ENCODE measurements at regions not wholly inside any gene's neighbourhood (a gene's known extent, or its start where the extent isn't known, plus 50 kb on each side); places are given as distances from the start of the nearest gene placed in this dataset.

DNA sequence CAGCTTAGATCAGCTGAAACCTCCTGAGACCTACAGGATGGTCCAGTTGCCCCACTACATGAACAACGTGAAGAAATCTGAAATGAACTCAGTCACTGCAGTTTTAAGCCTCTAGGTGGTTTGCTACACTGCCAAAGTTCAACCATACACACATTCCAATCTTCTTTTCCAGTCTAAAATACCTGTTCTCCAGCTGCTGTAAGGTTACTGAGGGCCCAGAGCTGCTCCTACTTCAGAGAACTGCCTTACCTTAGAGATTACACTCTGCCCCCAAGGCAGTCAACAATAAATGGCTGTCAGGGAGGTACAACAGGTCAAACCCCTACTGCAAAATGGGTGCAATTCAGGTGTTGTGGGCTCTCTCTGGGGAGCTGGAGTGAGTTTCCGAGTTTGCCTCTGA, 154.1 kb upstream of the MIR17HG start:
- no peak overlapping the region for H3K4me3 ChIP-seq (ENCODE audit: low read depth in 1 of 3, low read length in 3 of 3)
- FAIRE-seq: no peak
- no peaks in the 10 kb centered on the region for H3K36me3 ChIP-seq (ENCODE audit: control insufficient read depth in 3 of 3, insufficient read depth in 2 of 3, low read depth in 1 of 3, low read length in 3 of 3)
- 50 to 65% (median 62%) methylated on average over 2 of the region's 2 CpGs for WGBS, 3 donors
- H3K27ac ChIP-seq (ENCODE audit: low read depth in 1 of 3, low read length in 2 of 3): no peak overlapping the region
- H3K9me3 ChIP-seq (ENCODE audit: control insufficient read depth in 2 of 2, insufficient read depth in 1 of 2, low read depth in 1 of 2, low read length in 1 of 2): no peaks in the 10 kb centered on the region
- no peaks in the 10 kb centered on the region for H3K4me1 ChIP-seq (ENCODE audit: control insufficient read depth in 3 of 3, insufficient read depth in 2 of 3, low read depth in 1 of 3, low read length in 2 of 3)
- DNase-seq: no peak
- no peaks in the 10 kb centered on the region for H3K27me3 ChIP-seq (ENCODE audit: control insufficient read depth in 3 of 3, insufficient read depth in 3 of 3, low read length in 3 of 3)

DNA sequence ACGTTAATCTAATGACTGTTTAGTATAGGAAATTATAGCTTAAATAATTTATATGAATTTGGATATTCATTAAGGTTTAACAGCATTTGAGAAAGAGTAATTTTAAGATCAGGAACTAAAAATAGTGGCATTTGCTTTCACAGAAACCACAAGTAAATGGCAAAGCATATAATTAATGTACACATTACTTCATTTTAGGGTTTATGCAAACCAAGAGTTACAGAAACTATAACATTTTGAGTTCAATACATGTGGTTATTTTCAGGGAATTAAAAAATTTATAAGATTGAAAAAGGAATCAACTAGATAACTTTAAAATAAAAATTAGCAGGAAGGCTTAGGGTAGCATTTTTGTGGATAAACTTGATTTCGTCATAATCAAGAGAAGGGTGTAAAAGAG, 151.7 kb upstream of the MIR17HG start:
- Histone ChIP-seq H3K4me3 (ENCODE audit: low read depth in 1 of 3, low read length in 3 of 3) (no peak overlapping the region), H3K27ac (ENCODE audit: low read depth in 1 of 3, low read length in 2 of 3) (no peak overlapping the region), H3K9me3 (ENCODE audit: control insufficient read depth in 2 of 2, insufficient read depth in 1 of 2, low read depth in 1 of 2, low read length in 1 of 2) (no peaks in the 10 kb centered on the region), H3K27me3 (ENCODE audit: control insufficient read depth in 3 of 3, insufficient read depth in 3 of 3, low read length in 3 of 3) (no peaks in the 10 kb centered on the region), H3K4me1 (ENCODE audit: control insufficient read depth in 3 of 3, insufficient read depth in 2 of 3, low read depth in 1 of 3, low read length in 2 of 3) (no peaks in the 10 kb centered on the region), H3K36me3 (ENCODE audit: control insufficient read depth in 3 of 3, insufficient read depth in 2 of 3, low read depth in 1 of 3, low read length in 3 of 3) (no peaks in the 10 kb centered on the region)
- WGBS, 3 donors: 71 to 79% (median 79%) methylated on average over 2 of the region's 2 CpGs
- DNase-seq (no peak), FAIRE-seq (no peak)

DNA sequence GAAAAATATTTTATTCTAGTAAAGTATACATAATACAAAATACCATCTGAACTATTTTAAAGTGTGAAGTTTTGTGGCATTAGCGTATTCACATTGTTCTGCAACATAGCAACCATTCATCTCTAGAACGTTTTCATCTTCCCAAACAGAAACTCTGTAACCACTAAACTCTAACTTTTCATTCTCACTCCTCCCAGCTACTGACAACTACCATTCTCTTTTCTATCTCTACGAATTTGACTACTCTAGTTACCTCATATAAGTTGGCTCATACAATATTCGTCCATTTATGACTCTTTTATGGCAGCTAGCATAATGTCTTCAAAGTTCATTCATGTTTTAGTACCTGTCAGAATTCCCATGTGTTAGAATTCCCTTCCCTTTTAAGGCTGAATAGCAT, 150.5 kb upstream of the MIR17HG start:
- 36 to 51% (median 40%) methylated on average over 4 of the region's 4 CpGs for WGBS, 3 donors
- Histone ChIP-seq H3K27me3 (ENCODE audit: control insufficient read depth in 3 of 3, insufficient read depth in 3 of 3, low read length in 3 of 3) (no peaks in the 10 kb centered on the region), H3K4me1 (ENCODE audit: control insufficient read depth in 3 of 3, insufficient read depth in 2 of 3, low read depth in 1 of 3, low read length in 2 of 3) (no peaks in the 10 kb centered on the region), H3K36me3 (ENCODE audit: control insufficient read depth in 3 of 3, insufficient read depth in 2 of 3, low read depth in 1 of 3, low read length in 3 of 3) (no peaks in the 10 kb centered on the region), H3K9me3 (ENCODE audit: control insufficient read depth in 2 of 2, insufficient read depth in 1 of 2, low read depth in 1 of 2, low read length in 1 of 2) (no peaks in the 10 kb centered on the region), H3K27ac (ENCODE audit: low read depth in 1 of 3, low read length in 2 of 3) (no peak overlapping the region), H3K4me3 (ENCODE audit: low read depth in 1 of 3, low read length in 3 of 3) (no peak overlapping the region)
- DNase-seq (peak in 1 of 2 donors; percentile 15), FAIRE-seq (no peak)

DNA sequence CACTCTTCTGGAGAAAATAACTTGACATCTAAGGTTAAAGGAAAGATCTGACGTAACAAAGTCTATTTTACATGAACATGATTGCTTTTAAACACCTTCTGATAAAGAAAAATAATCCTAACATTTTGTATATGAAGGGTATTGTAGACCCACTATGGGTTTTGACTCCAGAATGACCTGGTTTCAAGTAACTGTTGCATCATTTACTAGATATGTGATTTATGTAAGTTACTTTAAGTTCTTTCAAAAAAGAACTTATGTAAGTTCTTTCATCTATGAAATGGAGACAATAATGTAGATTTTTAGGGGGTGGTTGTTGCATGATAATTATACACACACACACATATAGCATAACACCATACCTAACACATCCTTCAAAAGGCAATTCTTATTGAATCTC, 147.6 kb upstream of the MIR17HG start:
- 79 to 88% (median 80%) methylated on average over 1 of the region's 1 CpG for WGBS, 3 donors
- no peaks in the 10 kb centered on the region for H3K4me1 ChIP-seq (ENCODE audit: control insufficient read depth in 3 of 3, insufficient read depth in 2 of 3, low read depth in 1 of 3, low read length in 2 of 3)
- no peaks in the 10 kb centered on the region for H3K9me3 ChIP-seq (ENCODE audit: control insufficient read depth in 2 of 2, insufficient read depth in 1 of 2, low read depth in 1 of 2, low read length in 1 of 2)
- H3K27me3 ChIP-seq (ENCODE audit: control insufficient read depth in 3 of 3, insufficient read depth in 3 of 3, low read length in 3 of 3): no peaks in the 10 kb centered on the region
- no peak for FAIRE-seq
- no peaks in the 10 kb centered on the region for H3K36me3 ChIP-seq (ENCODE audit: control insufficient read depth in 3 of 3, insufficient read depth in 2 of 3, low read depth in 1 of 3, low read length in 3 of 3)
- DNase-seq: no peak
- H3K27ac ChIP-seq (ENCODE audit: low read depth in 1 of 3, low read length in 2 of 3): no peak overlapping the region
- no peak overlapping the region for H3K4me3 ChIP-seq (ENCODE audit: low read depth in 1 of 3, low read length in 3 of 3)

DNA sequence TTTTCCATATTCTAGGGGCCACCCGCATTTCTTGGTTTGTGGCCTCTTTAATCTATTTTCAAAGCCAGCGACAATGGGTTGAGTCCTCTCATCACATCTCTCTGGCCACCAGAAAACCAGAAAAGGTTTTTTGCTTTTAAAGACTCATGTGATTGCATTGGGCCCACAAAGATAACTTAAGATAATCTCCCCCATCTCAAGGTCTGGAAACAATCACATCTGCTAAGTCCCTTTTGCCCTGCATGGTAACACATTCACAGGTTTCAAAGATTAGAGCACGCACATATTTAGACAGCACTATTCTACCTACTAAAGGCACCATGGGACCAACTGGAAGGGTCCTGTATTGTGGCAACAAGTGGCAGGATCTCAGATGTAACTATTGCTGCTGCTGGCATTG, 147.0 kb upstream of the MIR17HG start:
- Histone ChIP-seq H3K27ac (ENCODE audit: low read depth in 1 of 3, low read length in 2 of 3) (no peak overlapping the region), H3K27me3 (ENCODE audit: control insufficient read depth in 3 of 3, insufficient read depth in 3 of 3, low read length in 3 of 3) (no peaks in the 10 kb centered on the region), H3K4me3 (ENCODE audit: low read depth in 1 of 3, low read length in 3 of 3) (no peak overlapping the region), H3K4me1 (ENCODE audit: control insufficient read depth in 3 of 3, insufficient read depth in 2 of 3, low read depth in 1 of 3, low read length in 2 of 3) (no peaks in the 10 kb centered on the region), H3K36me3 (ENCODE audit: control insufficient read depth in 3 of 3, insufficient read depth in 2 of 3, low read depth in 1 of 3, low read length in 3 of 3) (no peaks in the 10 kb centered on the region), H3K9me3 (ENCODE audit: control insufficient read depth in 2 of 2, insufficient read depth in 1 of 2, low read depth in 1 of 2, low read length in 1 of 2) (no peaks in the 10 kb centered on the region)
- 66 to 82% (median 75%) methylated on average over 3 of the region's 3 CpGs for WGBS, 3 donors
- DNase-seq: no peak
- FAIRE-seq: no peak

DNA sequence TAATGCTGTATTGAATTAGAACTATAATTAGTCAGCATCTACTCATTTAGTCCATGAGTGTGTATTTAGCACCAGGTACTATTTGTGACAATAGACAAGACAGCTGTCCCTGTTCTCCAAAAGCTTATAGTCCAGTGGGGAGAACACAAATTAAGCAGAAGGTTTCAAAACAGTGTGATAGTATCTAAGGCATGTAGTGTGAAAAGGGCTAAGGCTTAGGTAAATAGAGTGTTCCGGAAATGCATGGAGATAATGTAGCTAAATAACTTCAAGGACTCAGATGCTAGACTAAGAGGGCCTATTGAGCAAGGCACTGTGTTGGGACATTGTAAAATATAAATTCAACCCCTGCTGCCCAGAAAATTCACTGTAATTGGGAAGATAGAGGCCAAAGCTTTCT, 144.1 kb upstream of the MIR17HG start:
- FAIRE-seq: no peak
- WGBS, 3 donors: 56 to 81% (median 65%) methylated on average over 1 of the region's 1 CpG
- H3K9me3 ChIP-seq (ENCODE audit: control insufficient read depth in 2 of 2, insufficient read depth in 1 of 2, low read depth in 1 of 2, low read length in 1 of 2): no peaks in the 10 kb centered on the region

DNA sequence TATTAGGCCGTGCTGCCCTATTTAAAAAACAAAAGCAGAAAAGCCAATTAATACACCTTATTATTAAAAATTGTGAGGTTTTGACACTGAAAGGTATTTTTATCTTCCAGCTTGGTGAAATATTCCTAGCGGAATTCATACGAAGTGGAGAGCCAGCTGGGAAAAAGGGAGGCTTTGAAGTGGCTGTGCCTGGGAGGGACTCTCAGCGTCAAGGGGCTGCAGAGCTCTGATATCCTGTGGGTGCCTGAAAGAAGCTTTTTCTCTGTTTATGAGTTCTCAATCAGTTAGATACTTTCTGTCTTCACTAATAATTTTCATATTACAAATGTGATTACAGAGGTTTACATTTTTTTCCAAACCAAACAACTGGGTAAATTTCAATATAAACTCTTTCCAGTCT, 140.2 kb upstream of the MIR17HG start:
- Histone ChIP-seq H3K36me3 (ENCODE audit: control insufficient read depth in 3 of 3, insufficient read depth in 2 of 3, low read depth in 1 of 3, low read length in 3 of 3) (no peaks in the 10 kb centered on the region), H3K4me1 (ENCODE audit: control insufficient read depth in 3 of 3, insufficient read depth in 2 of 3, low read depth in 1 of 3, low read length in 2 of 3) (no peaks in the 10 kb centered on the region), H3K4me3 (ENCODE audit: low read depth in 1 of 3, low read length in 3 of 3) (no peak overlapping the region), H3K27me3 (ENCODE audit: control insufficient read depth in 3 of 3, insufficient read depth in 3 of 3, low read length in 3 of 3) (no peaks in the 10 kb centered on the region), H3K9me3 (ENCODE audit: control insufficient read depth in 2 of 2, insufficient read depth in 1 of 2, low read depth in 1 of 2, low read length in 1 of 2) (no peaks in the 10 kb centered on the region), H3K27ac (ENCODE audit: low read depth in 1 of 3, low read length in 2 of 3) (no peak overlapping the region)
- DNase-seq (no peak), FAIRE-seq (no peak)
- WGBS, 3 donors: 68 to 80% (median 76%) methylated on average over 4 of the region's 4 CpGs

More for the DNA sequence above, 144.1 kb upstream of the MIR17HG start:
- H3K4me3 ChIP-seq (ENCODE audit: low read depth in 1 of 3, low read length in 3 of 3): no peak overlapping the region
- DNase-seq: no peak
- no peaks in the 10 kb centered on the region for H3K36me3 ChIP-seq (ENCODE audit: control insufficient read depth in 3 of 3, insufficient read depth in 2 of 3, low read depth in 1 of 3, low read length in 3 of 3)
- no peaks in the 10 kb centered on the region for H3K4me1 ChIP-seq (ENCODE audit: control insufficient read depth in 3 of 3, insufficient read depth in 2 of 3, low read depth in 1 of 3, low read length in 2 of 3)
- no peak overlapping the region for H3K27ac ChIP-seq (ENCODE audit: low read depth in 1 of 3, low read length in 2 of 3)
- H3K27me3 ChIP-seq (ENCODE audit: control insufficient read depth in 3 of 3, insufficient read depth in 3 of 3, low read length in 3 of 3): no peaks in the 10 kb centered on the region

DNA sequence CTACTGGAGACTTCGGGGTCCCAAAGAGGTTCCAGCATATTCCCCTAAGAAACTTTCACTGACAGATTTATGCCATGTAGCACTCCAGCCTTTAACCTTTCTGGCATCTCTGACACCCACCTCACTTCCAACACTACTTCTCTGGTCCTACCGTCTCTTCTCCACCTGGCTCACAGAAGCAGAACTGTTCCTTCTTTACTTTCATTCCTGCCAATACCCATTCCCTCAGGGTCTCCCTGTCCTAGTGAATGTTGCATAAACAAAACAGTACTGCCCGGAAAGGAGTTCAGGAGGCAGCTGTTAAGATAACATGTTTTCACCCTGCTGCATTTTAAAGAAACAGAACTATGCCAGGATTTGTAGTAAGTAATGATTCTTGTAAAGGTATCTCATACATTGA, 136.0 kb upstream of the MIR17HG start:
- Histone ChIP-seq H3K27ac (ENCODE audit: low read depth in 1 of 3, low read length in 2 of 3) (no peak overlapping the region), H3K9me3 (ENCODE audit: control insufficient read depth in 2 of 2, insufficient read depth in 1 of 2, low read depth in 1 of 2, low read length in 1 of 2) (no peaks in the 10 kb centered on the region), H3K36me3 (ENCODE audit: control insufficient read depth in 3 of 3, insufficient read depth in 2 of 3, low read depth in 1 of 3, low read length in 3 of 3) (no peaks in the 10 kb centered on the region), H3K27me3 (ENCODE audit: control insufficient read depth in 3 of 3, insufficient read depth in 3 of 3, low read length in 3 of 3) (no peaks in the 10 kb centered on the region), H3K4me1 (ENCODE audit: control insufficient read depth in 3 of 3, insufficient read depth in 2 of 3, low read depth in 1 of 3, low read length in 2 of 3) (no peaks in the 10 kb centered on the region), H3K4me3 (ENCODE audit: low read depth in 1 of 3, low read length in 3 of 3) (no peak overlapping the region)
- no peak for FAIRE-seq
- 53 to 58% (median 56%) methylated on average over 3 of the region's 3 CpGs for whole genome bisulfite sequencing, 3 donors
- no peak for DNase-seq

DNA sequence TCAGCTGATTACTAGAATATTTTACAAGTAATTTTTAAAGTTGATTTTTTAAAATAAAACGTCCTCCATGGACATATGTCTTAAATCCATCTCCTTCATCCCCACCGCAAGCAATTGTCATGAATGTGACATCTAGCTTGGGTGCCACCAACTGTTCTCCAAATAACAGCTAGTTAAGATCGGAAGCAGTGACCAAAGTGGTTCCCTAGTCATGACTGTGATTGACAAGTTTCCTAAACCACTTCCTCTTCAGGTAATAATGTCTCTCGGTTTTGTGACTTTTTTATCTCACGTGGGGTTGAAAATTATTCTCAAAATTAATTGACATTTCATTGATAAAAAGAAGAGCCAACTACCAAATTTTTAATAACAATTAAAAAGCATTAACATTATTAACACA, 135.3 kb upstream of the MIR17HG start:
- Histone ChIP-seq H3K4me3 (ENCODE audit: low read depth in 1 of 3, low read length in 3 of 3) (no peak overlapping the region), H3K36me3 (ENCODE audit: control insufficient read depth in 3 of 3, insufficient read depth in 2 of 3, low read depth in 1 of 3, low read length in 3 of 3) (no peaks in the 10 kb centered on the region), H3K9me3 (ENCODE audit: control insufficient read depth in 2 of 2, insufficient read depth in 1 of 2, low read depth in 1 of 2, low read length in 1 of 2) (no peaks in the 10 kb centered on the region), H3K27ac (ENCODE audit: low read depth in 1 of 3, low read length in 2 of 3) (no peak overlapping the region), H3K27me3 (ENCODE audit: control insufficient read depth in 3 of 3, insufficient read depth in 3 of 3, low read length in 3 of 3) (no peaks in the 10 kb centered on the region), H3K4me1 (ENCODE audit: control insufficient read depth in 3 of 3, insufficient read depth in 2 of 3, low read depth in 1 of 3, low read length in 2 of 3) (no peaks in the 10 kb centered on the region)
- 46 to 51% (median 47%) methylated on average over 5 of the region's 5 CpGs for WGBS, 3 donors
- FAIRE-seq: no peak
- no peak for DNase-seq

Data from small intestine (tissue), 7 donors.